ENCODE measurements at regions not wholly inside any gene's neighbourhood (a gene's known extent, or its start where the extent isn't known, plus 50 kb on each side); places are given as distances from the start of the nearest gene placed in this dataset.
"Not testable (repeated sequence)": the region's sequence is repeated elsewhere in the genome, so short reads cannot be mapped to it uniquely, and the experiment has no call there.

DNA sequence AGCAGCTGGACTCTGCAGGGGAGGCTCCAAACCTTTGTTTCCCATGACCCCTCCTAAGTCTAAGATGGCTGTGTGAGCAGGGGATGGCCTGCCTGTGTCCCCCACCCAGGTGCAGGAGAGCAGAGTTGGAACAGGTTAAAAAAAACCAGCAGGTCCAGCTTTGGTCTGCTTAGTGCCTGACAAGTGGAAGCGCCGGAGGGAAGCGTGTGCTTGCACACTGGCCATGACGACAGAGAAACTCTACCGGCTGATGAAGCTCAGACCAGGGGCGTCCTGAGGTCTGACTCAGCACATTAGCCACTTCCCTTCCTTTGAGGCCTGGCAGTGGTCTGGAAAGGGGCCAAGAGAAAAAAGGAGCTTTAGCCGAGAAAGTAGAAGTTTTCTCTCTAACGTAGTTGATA is 280.1 kb downstream of the VRK1 start:
- no peak for DNase-seq

DNA sequence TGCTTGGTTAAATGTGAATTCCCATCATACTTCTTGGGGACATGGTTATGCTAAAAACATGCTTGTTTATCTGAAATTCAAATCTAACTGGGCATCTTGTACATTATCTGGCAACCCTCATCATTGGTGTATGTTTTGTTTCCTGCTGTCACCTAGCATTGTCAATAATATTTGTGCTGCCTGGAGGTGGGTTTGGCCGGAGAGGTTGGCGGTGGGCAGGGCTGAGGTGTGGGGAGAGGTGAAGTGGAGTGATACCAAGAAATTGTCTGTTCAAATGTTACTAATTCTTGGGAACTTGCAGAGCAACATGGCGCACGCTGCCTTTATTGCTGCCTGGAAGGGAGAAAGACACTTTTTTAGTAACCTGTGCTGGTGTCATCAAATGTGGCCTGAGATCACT is 280.5 kb downstream of the VRK1 start:
- no peak for DNase-seq

DNA sequence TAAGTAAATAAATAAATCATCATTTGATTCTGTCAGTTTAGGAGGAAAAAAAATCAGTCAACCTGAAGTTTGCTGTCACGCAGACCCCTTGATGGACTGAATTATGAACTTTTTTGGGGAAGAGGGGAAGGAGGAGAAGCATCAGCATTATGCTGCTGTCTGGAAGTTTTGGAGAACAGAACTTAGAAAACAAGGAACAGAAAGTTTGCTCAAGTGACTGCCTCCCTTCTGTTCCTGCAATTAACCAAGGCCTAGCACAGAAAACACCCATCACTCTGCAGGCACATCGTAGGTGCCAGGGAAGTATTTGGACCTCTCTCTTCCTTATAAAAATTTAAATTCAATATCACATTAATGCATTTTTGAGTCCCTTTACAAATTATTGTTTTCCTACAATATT is 283.8 kb downstream of the VRK1 start:
- DNase-seq, result no peak

DNA sequence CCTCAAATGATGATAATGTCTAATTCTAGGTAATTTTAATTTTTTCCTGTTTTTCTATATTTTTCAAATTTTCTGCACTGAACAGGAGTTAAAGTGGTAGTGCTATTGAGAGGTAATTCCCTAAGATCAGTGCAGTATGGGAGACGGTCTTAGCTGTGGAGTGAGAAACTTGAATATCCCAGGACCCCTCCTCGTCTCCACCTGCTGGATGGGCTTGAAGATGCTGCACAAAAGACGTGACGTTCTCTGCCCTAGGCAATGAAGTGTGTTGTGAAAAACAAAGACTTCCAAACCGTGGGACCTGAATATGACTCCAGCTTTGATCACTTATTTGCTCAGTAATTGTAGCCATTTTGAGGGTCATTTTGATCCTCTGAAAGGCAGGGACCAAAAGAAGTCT is 298.1 kb downstream of the VRK1 start:
- DNase-seq, result no peak

DNA sequence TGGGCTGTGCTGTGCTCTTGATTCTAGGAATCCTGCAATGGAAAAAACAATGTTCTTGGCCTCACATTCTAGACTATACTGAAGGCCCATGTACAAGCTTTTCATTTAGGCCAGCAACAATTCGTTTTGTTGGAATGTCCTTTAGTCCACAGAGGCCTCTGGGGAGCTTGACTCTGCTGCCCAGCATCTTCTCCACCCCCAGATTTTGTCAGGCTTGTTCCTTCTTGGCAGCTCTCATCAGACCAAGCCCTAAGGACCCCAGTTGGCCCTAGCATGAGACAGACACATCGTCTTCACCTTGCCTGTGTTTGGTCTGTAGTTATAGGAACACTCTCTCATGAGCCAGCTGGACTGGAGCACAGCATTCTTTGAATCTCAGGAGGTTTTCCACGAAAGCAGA is 300.1 kb downstream of the VRK1 start:
- no peak for DNase-seq

DNA sequence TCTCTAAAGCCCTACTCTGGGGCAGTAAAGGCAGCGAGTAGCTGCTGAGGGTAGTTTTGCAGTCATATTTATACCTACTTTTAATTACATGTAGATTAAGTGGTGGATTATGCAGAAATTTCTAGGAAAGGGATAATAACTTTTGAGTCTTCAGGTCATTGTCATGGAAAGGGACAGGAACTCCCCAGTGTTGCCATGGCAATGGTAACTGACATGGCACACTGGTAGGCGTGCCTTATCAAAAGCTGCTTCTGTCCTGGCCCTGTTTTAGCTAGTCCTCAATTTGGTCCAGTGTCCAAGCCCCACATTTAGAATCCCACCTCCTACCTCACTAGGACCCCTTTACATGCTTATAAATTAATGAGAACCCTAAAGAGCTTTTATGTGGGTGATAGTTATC is 303.1 kb downstream of the VRK1 start:
- DNase-seq, result no peak

DNA sequence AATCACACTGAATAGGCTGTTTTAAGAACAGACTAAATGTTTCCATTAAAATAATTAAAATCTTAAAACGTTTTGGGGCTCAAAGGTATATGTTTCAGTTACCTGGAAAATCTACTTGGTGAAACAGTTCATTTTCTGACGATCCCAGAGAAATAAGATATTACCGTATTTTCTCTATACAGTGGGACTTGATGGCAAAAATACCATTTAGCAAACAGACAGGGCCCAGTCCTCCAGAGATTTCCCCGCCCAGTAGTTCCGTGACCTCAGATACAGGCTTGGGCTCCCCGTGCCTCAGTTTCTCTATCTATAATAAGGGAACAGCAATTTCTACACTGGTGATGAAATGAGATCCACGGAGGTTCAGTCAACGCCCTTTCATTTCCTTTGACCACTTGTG is 304.4 kb downstream of the VRK1 start:
- no peak for DNase-seq

DNA sequence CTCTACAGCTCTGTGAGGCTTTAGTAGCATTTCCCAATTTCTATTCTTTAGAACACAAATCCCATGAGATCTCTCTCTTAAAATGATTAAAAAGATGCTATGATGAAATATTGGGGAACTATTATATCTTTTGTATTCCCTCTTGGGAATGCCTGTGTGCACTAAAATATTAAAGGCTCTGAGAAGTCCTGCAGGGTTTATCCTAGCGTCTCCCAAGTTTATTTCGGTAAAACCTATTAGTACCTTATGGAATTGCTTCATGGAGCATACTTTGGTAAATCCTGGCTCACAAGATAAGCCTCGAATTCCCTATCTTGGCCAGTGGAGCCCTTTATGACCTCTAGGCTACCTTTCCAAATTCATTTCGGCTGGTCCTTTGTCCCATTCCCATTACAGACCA is 306.8 kb downstream of the VRK1 start:
- no peak for DNase-seq

DNA sequence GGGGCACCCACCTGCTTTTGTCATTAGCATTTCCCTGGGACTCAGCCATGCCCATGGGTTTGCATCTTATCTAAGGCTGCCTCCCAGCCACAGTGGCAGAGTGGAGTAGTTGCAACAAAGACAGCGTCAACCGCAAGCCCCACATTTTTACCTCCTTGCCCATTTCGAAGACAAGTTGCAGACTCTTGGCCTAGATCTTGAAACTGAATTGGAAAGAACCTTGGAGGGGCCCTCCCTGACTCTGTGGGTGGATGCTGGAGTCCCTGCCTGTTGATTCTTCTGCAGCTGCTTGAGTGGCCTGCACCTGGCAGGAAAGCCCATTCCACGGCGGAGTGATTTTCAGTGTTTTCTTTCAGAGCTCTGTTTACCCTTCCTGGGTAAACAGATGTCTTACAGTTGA is 309.0 kb downstream of the VRK1 start:
- DNase-seq, result no peak

DNA sequence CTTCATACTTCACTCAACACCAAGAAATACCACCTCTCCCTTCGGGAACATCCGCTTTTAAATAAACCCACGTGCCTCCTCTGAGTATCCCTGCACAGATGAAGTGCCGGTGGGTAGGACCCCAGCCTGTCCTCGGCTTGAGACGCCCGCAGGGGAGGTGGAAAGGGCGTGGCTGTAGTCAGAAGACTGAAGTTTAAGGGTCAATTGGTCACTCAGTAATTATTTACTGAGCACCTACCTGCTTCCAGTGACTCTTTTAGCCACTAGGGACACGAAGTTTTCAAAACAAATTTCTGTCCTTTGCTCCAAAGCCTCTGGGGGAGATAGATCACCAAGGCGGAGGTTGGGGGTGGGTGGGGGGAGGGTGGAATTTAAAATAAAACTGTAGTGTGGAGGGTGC is 309.4 kb downstream of the VRK1 start:
- DNase-seq, result no peak

DNA sequence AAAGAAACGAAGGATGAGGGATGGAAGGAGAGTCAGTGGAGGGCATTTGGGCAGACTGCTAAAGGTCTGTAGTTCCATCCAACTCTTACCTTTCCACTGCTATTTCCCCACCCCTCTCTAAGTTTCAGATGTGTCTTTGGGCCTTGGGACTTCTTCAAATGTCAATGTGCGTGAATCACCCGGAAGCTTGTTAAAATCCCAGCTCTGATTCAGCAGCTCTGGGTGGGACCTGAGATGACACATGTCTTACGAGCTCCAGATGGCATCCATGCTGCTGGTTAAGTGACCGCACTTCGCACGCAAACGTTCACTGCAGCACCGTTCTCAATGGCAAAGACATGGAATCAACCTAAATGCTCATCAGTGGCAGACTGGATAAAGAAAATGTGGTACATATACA is 309.9 kb downstream of the VRK1 start:
- DNase-seq, result peak; percentile 17

DNA sequence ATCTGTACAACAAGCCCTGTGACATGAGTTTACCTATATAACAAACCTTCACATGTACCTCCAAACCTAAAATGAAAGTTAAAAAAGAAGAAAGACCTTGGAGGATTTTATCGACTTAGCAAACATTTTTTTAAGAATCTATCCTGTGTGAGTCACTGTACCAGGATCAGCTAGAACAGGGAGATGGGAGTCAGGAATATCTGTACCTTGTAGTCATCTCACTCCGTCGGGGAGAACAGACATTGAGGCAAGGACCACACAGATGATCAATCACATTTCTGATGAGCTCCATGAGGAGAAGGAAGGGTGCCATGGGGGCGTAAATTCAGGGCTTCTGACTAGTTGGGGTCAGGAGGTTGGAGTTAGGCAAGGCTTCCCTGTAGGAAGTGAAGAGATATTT is 310.6 kb downstream of the VRK1 start:
- no peak for DNase-seq

DNA sequence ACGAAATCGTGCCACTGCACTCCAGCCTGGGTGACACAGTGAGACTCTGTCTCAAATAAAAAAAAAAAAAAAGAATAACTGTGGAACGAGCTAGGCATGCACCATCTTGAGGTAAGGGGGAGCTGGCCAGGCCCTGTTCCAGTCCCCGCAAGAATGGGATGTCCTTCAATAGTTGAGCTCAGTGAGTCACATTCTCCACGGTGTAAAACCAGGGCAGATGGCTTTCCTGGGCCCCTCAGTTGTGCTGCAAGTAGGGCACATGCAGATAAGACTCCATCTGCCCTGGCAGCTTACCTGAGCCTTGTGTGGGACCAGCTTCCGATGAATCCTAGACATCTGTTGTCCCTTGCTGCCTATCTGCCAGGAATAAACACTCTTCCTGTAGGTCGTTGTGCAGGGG is 312.1 kb downstream of the VRK1 start:
- no peak for DNase-seq

DNA sequence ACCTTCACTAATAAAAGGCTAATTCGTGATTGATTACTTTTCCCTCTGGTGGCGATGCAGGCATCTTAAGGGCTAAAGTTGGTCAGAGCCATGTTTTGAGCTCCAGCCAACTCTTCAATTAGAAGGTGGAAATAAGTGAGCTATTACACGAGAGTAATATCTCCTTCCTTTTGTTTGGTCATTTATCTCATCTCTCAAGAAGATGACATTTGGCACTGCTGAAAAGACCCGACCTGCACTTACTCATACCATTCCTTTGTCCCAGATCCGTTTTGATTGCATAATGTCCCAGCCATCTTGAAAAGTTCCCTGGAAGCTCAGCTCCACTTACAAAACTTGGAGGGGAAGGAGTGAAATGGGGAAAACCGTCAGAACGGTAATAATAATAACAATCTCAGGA is 316.2 kb downstream of the VRK1 start:
- no peak for DNase-seq

DNA sequence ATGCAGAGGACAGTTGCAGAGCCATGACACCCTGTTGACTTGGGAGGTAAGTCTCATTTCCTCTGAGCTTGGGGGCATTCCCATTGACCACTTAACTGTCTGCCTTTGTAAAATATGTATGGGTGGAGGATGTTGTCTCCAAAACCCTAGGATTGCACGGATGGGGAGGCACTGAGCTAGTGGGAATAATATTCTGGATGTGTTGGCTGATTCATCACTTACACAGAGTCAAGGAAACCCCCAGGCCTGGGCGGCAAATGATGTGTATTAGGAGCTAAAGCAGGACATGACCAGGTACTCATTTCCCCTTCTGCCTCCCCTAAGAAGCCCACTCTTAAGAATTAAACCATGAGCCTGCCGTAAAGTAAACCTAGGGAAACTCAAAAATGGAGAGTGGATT is 319.4 kb downstream of the VRK1 start:
- DNase-seq, result no peak

DNA sequence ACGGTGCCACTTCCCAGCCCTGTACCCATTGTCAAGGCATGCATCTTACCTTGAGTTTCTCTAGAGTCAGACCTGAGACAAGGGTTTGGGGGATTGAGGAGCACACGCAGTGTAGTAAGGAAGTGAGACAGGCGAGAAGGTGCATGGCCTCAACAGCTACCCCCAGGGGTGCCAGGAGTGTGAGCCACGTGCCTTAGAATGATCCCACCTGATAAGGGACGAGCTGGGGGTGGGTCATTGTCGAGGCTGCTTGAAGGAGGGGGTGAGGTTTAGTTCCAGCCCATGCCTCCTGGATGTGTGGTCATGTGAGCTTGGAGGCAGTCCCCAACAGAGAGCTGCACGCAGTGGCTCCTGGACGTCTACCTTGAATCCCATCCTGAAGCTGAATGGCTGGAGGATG is 320.5 kb downstream of the VRK1 start:
- no peak for DNase-seq

DNA sequence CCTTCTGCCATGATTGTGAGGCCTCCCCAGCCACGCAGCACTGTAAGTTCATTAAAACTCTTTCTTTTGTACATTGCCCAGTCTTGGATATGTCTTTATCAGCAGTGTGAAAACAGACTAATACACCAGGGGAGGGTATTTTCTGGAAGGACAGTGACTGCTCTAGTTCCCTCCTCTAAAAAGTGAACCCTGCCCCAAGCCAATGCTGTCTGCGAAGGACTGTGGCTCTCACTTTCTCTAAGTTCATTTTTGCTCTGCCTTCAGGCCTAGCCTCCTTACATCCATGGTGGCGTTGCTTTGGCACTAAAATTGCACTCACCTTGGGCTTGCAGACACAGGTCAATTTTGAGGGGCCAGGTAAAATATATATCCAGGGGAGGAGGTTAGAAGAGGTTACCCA is 323.0 kb downstream of the VRK1 start:
- no peak for DNase-seq

DNA sequence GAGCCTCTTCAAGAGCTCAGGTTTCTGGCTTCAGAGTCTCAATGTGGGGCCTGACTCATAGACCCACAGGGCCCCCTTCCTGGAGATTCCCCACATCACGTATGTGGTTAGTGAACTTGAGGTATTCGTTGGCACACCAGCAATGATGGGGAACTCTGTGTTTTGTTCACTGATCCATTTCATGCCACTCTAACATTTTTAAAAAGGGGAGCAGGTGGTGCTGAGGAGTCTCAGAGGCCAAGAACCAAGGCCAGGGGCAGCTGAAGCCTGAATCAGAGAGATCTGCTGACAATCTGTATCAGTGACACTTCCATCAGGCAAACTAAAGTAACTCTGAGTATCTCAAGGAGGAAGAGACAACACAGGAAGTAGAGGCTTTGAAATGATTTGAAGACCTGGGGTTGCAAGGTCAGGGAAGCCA is 323.4 kb downstream of the VRK1 start:
- no peak for DNase-seq

DNA sequence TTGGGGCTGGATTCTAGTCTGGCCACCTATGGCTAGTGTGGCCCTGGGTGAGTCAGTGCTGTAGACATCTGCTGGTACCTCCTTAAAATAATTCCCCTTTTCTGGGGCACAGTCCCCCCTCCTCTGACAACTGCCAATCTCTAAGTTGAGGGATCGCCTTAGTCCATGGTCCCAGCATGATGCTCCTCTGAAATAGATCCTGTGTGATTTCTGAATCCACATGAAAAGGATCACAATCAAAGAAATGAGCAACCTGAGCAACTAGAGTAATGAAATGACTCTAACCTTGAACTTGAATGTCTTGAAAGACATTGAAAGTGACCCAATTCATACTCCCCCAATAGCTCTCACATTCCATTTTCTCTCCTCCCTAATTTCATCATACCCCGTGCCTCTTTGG is 332.5 kb downstream of the VRK1 start:
- DNase-seq, result no peak

DNA sequence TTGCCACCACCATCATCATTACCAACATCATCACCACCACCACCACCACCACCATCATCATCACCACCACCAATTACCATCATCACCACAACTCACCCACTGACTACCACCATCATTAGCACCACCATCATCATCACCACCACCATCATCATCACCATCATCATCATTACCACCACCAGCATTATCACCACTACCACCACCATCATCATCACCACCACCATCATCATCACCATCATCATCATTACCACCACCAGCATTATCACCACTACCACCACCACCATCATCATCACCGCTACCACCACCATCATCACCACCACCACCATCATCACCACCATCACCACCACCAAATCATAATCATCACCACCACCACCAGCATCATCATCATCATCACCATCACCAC is 338.7 kb downstream of the VRK1 start:
- not testable (repeated sequence) for DNase-seq

DNA sequence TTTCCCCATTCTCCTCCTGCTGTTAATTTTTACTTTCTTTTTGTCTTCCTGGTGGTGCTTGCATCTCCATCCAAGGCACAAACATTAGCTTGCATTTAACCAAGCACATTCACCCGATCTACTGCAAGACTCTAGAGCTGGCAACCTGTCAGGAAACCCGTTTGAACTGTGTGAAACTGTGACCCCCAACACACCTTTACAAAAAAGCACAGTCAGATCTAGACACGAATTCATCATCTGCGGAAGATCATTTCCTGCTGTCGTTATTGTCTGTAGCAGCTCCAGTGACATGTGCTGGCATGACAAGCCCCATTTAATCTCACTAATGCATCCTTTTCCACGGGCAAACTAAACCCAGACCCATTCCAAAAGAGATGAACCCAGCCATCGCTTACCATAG is 340.5 kb downstream of the VRK1 start:
- no peak for DNase-seq

DNA sequence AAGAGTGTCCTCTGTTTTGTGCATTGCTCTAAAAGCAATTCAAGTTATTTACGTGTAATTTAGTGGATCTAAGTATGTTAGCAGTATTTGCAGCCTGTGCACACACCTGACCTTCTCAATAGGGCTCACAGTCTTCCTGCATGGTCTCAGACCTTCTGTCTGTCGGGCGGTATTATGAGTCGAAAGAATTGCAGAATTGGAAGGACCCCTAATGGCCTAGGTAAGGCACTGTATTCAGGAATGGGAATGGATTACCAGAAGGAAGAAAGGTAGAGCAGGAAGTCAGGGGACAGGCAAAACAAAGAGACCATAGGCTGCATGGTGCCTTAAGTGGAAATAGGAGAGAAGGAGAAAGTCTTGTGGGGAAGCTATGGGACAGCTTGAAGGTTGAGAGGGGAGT is 341.6 kb downstream of the VRK1 start:
- DNase-seq, result no peak

DNA sequence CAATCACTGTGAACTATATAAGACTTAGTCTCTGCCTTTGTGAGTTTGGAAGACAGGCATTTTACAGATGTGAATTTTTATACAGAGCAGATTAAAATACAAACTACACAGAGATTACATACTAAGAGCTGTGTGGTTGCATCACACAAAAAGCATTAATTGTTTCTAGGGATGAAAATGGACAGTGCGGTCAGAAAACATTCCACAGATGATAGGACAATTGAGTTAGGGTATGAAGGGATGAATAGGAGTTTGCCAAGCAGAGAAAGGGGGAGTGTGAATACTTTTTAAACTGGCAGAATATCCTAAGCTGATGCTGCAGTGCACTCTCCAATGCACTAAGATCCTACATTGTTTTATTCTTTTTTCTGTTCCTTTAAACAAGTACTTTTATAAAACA is 345.8 kb downstream of the VRK1 start:
- no peak for DNase-seq

DNA sequence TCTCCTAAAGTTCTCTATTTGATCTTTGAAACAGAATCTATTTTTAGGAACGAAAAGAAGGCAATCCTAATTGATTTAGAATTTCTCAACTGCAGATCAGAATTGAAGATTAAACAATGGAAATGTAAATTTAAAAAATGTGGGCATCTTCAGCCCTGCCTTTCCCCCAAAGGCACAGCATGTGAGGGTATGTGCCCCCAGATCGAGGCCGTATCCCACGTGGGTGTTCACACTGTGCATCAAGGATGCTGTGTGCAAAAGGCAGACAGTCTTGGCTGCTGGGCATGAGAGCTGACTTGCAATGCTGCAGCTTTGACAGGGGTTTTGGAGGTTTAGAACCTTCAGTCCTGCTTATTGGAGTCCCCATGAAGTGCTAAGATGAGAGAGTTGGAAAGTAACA is 346.3 kb downstream of the VRK1 start:
- DNase-seq, result no peak

DNA sequence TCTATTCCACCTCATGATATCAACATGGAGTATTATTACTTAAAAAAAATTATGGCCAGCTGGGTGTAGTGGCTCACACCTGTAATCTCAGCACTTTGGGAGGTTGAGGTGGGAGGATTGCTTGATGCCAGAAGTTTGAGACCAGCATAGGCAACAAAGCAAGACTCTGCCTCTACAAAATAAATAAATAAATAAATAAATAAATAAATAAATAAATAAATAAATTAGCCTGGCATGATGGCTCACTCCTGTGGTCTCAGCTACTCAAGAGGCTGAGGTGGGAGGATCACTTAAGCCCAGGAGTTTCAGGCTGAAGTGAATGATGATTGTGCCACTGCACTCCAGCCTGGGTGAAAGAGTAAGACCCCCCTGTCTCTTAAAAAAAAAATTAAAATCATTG is 350.8 kb downstream of the VRK1 start:
- DNase-seq, result not testable (repeated sequence)

DNA sequence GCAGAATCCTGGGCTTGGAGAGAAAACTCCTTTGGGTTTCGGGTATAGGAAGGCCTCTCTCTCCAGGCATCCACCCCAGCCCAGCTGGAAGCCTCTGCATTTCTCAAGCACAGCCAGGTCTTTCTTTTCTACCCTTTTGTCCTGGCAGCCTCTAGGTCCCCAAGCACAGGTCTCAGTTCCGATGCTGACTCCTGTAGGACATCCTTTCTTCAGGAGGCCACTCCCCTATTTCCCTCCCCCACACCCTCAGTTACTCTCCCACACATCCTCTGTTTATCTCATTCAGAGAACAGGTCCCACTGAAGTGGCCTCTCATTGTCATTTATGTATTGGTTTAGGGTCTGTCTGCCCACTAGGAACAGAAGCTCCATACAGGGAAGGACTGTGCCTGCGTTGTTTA is 352.6 kb downstream of the VRK1 start:
- no peak for DNase-seq

DNA sequence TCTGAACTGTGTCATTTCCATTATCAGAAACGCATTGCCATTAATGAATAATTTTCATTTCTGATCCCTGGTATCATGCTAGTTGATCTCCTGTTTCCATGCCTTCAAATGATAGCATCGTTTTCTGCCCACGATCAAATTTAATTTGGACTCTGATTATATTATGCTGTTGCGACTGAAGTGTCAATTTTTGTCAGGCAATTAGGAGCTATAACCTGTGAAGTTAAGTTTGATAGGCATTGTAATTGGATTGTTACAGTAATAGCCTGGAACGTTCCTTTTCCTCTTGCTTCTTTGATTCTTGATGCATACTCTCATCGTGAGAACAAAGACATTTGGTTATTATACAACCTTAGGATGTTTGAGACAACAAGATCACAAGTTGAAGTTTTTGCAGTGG is 356.3 kb downstream of the VRK1 start:
- no peak for DNase-seq

All from HCEC 1CT (cell line).